ENCODE measurements at regions not wholly inside any gene's neighbourhood (a gene's known extent, or its start where the extent isn't known, plus 50 kb on each side); places are given as distances from the start of the nearest gene placed in this dataset.

- TF ChIP-seq, protein P1, sequence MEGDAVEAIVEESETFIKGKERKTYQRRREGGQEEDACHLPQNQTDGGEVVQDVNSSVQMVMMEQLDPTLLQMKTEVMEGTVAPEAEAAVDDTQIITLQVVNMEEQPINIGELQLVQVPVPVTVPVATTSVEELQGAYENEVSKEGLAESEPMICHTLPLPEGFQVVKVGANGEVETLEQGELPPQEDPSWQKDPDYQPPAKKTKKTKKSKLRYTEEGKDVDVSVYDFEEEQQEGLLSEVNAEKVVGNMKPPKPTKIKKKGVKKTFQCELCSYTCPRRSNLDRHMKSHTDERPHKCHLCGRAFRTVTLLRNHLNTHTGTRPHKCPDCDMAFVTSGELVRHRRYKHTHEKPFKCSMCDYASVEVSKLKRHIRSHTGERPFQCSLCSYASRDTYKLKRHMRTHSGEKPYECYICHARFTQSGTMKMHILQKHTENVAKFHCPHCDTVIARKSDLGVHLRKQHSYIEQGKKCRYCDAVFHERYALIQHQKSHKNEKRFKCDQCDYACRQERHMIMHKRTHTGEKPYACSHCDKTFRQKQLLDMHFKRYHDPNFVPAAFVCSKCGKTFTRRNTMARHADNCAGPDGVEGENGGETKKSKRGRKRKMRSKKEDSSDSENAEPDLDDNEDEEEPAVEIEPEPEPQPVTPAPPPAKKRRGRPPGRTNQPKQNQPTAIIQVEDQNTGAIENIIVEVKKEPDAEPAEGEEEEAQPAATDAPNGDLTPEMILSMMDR (IDR thresholded peaks at IDR 0.05; ENCODE audit: insufficient read depth, low read length, severe bottlenecking): no peak
- Histone ChIP-seq H3K27me3 (ENCODE audit: control insufficient read depth, insufficient read depth, low read length) (no peaks in the 10 kb centered on the region), H3K4me3 (ENCODE audit: low read depth, low read length) (no peak overlapping the region), H3K36me3 (ENCODE audit: control insufficient read depth, insufficient read depth, low read length) (no peaks in the 10 kb centered on the region)
- DNase-seq (ENCODE audit: low read depth): no peak
- FAIRE-seq: no peak
Observed at GRCh38 chr18:64806691-64807090, 657.8 kb upstream of the LINC00305 start.

GRCh38 chr18:64806232-64806631, 657.3 kb upstream of the LINC00305 start:
- FAIRE-seq (no peak), DNase-seq (ENCODE audit: low read depth) (no peak)
- TF ChIP-seq, protein P1 (IDR thresholded peaks at IDR 0.05; ENCODE audit: insufficient read depth, low read length, severe bottlenecking): no peak

GRCh38 chr18:64803471-64803870, 654.6 kb upstream of the LINC00305 start:
- FAIRE-seq (no peak), DNase-seq (ENCODE audit: low read depth) (no peak)
- no peak overlapping the region for H3K4me3 ChIP-seq (ENCODE audit: low read depth, low read length)
- no peaks in the 10 kb centered on the region for H3K27me3 ChIP-seq (ENCODE audit: control insufficient read depth, insufficient read depth, low read length)
- TF ChIP-seq, protein P1 (IDR thresholded peaks at IDR 0.05; ENCODE audit: insufficient read depth, low read length, severe bottlenecking): no peak
- H3K36me3 ChIP-seq (ENCODE audit: control insufficient read depth, insufficient read depth, low read length): no peaks in the 10 kb centered on the region

More at GRCh38 chr18:64806232-64806631, 657.3 kb upstream of the LINC00305 start:
- no peaks in the 10 kb centered on the region for H3K27me3 ChIP-seq (ENCODE audit: control insufficient read depth, insufficient read depth, low read length)
- H3K36me3 ChIP-seq (ENCODE audit: control insufficient read depth, insufficient read depth, low read length): no peaks in the 10 kb centered on the region
- no peak overlapping the region for H3K4me3 ChIP-seq (ENCODE audit: low read depth, low read length)

GRCh38 chr18:64800151-64800550, 651.3 kb upstream of the LINC00305 start:
- Histone ChIP-seq H3K4me3 (ENCODE audit: low read depth, low read length) (no peak overlapping the region), H3K27me3 (ENCODE audit: control insufficient read depth, insufficient read depth, low read length) (no peaks in the 10 kb centered on the region), H3K36me3 (ENCODE audit: control insufficient read depth, insufficient read depth, low read length) (no peaks in the 10 kb centered on the region)
- DNase-seq (ENCODE audit: low read depth) (no peak), FAIRE-seq (no peak)
- TF ChIP-seq, protein P1 (IDR thresholded peaks at IDR 0.05; ENCODE audit: insufficient read depth, low read length, severe bottlenecking): no peak

- Histone ChIP-seq H3K27me3 (ENCODE audit: control insufficient read depth, insufficient read depth, low read length) (no peaks in the 10 kb centered on the region), H3K36me3 (ENCODE audit: control insufficient read depth, insufficient read depth, low read length) (no peaks in the 10 kb centered on the region), H3K4me3 (ENCODE audit: low read depth, low read length) (no peak overlapping the region)
- TF ChIP-seq, protein P1 (IDR thresholded peaks at IDR 0.05; ENCODE audit: insufficient read depth, low read length, severe bottlenecking): no peak
- FAIRE-seq: no peak
- DNase-seq (ENCODE audit: low read depth): no peak
Observed at GRCh38 chr18:64799376-64799775, 650.5 kb upstream of the LINC00305 start.

GRCh38 chr18:64791236-64791635, 642.3 kb upstream of the LINC00305 start:
- H3K27me3 ChIP-seq (ENCODE audit: control insufficient read depth, insufficient read depth, low read length): no peaks in the 10 kb centered on the region
- H3K4me3 ChIP-seq (ENCODE audit: low read depth, low read length): no peak overlapping the region
- DNase-seq (ENCODE audit: low read depth): no peak
- FAIRE-seq: no peak
- TF ChIP-seq, protein P1 (IDR thresholded peaks at IDR 0.05; ENCODE audit: insufficient read depth, low read length, severe bottlenecking): no peak
- H3K36me3 ChIP-seq (ENCODE audit: control insufficient read depth, insufficient read depth, low read length): no peaks in the 10 kb centered on the region

All from bronchial epithelial cell (primary cell).